SKM-1 treated with dmso at 0.1 percent for 144 hours (cell line): ENCODE measurements at regions not wholly inside any gene's neighbourhood (a gene's known extent, or its start where the extent isn't known, plus 50 kb on each side); places are given as distances from the start of the nearest gene placed in this dataset.
"Not testable (repeated sequence)": the region's sequence is repeated elsewhere in the genome, so short reads cannot be mapped to it uniquely, and the experiment has no call there.

Source experiments
- DNase-seq: peaks from one replicate; lab custom pipeline; 2025; ENCODE audit not compliant: unreplicated experiment; lab: John Stamatoyannopoulos, UW

- no peak for DNase-seq
Observed at GRCh38 chr9:88916894-88917293, 74.4 kb upstream of the S1PR3 start.

GRCh38 chr9:88917375-88917774 lies 73.9 kb upstream of the S1PR3 start:
- DNase-seq = no peak

GRCh38 chr9:88918537-88918936 lies 72.7 kb upstream of the S1PR3 start:
- not testable (repeated sequence) for DNase-seq

- no peak for DNase-seq
Observed at GRCh38 chr9:88920645-88921044, 70.6 kb upstream of the S1PR3 start.

GRCh38 chr9:88922091-88922490 lies 69.2 kb upstream of the S1PR3 start:
- no peak for DNase-seq

- DNase-seq = no peak
Observed at GRCh38 chr9:88923092-88923491, 68.2 kb upstream of the S1PR3 start.

- peak; percentile 27 for DNase-seq
Observed at GRCh38 chr9:88923653-88924288, 67.5 kb upstream of the S1PR3 start.

- DNase-seq = no peak
Observed at GRCh38 chr9:88925481-88925880, 65.8 kb upstream of the S1PR3 start.

GRCh38 chr9:88926781-88927505 lies 64.3 kb upstream of the S1PR3 start:
- DNase-seq = no peak

- DNase-seq = peak; percentile 58
Observed at GRCh38 chr9:88927510-88927909, 63.8 kb upstream of the S1PR3 start.

GRCh38 chr9:88930716-88931115 lies 60.6 kb upstream of the S1PR3 start:
- DNase-seq = no peak

GRCh38 chr9:88932766-88933165 lies 58.5 kb upstream of the S1PR3 start:
- no peak for DNase-seq

GRCh38 chr9:88933607-88934379 lies 57.5 kb upstream of the S1PR3 start:
- no peak for DNase-seq

- no peak for DNase-seq
Observed at GRCh38 chr9:88934876-88935535, 56.3 kb upstream of the S1PR3 start.

GRCh38 chr9:88936132-88936531 lies 55.1 kb upstream of the S1PR3 start:
- no peak for DNase-seq

- no peak for DNase-seq
Observed at GRCh38 chr9:88936668-88937067, 54.6 kb upstream of the S1PR3 start.

- no peak for DNase-seq
Observed at GRCh38 chr9:88937248-88937647, 54.0 kb upstream of the S1PR3 start.

GRCh38 chr9:88938189-88938588 lies 53.1 kb upstream of the S1PR3 start:
- no peak for DNase-seq
